HEK293 (cell line): ENCODE measurements at regions not wholly inside any gene's neighbourhood (a gene's known extent, or its start where the extent isn't known, plus 50 kb on each side); places are given as distances from the start of the nearest gene placed in this dataset.

ENCODE experiments used
- CTCF ChIA-PET: fragments of 350-600 bp; formaldehyde crosslinking; extraction: SDS; loops from one replicate; lab custom pipeline; 2021; ENCODE audit warnings: antibody characterized with exemption; lab: Yijun Ruan, JAX
- POLR2A ChIA-PET: fragments of 300-600 bp; formaldehyde crosslinking; extraction: SDS; loops from one replicate; lab custom pipeline; 2020; ENCODE audit warnings: antibody characterized with exemption, inconsistent platforms; lab: Yijun Ruan, JAX
- H3K27ac ChIP-seq: fragments of 200-500 bp; sonication (Bioruptor generic); 2 replicates; pipeline ENCODE4 v1.5.1; 2014; ENCODE audit warnings: low read depth, low read length, control low read depth, inconsistent platforms; ENCODE audit errors: extremely low read depth
- H3K36me3 ChIP-seq, 2 experiments: fragments of 200-500 bp in 1 of 2; sonication (Bioruptor generic) in 1 of 2; 1 replicate in 1 of 2; 2 replicates in 1 of 2; pipeline ENCODE4 v1.5.1; 2014 to 2017; ENCODE audit warnings: inconsistent platforms in 2 of 2, low read length in 2 of 2; ENCODE audit not compliant: control insufficient read depth in 2 of 2, insufficient read depth in 1 of 2
- H3K4me1 ChIP-seq: fragments of 200-500 bp; sonication (Bioruptor generic); 2 replicates; pipeline ENCODE4 v1.5.1; 2014; ENCODE audit warnings: mild to moderate bottlenecking, low read length, inconsistent platforms; ENCODE audit not compliant: control insufficient read depth, insufficient read depth
- H3K4me3 ChIP-seq: 2 replicates; pipeline ENCODE4 v1.5.1; 2011; ENCODE audit warnings: low read depth, mild to moderate bottlenecking, control low read depth, low read length, moderate library complexity
- H3K9me3 ChIP-seq: fragments of 200-500 bp; sonication (Bioruptor generic); 2 replicates; pipeline ENCODE4 v1.5.1; 2014; ENCODE audit warnings: low read depth, low read length, inconsistent platforms; ENCODE audit not compliant: control insufficient read depth, insufficient read depth
- EGR2 ChIP-seq: fragments of 450-650 bp; formaldehyde crosslinking; IDR thresholded peaks from 2 replicates; pipeline ENCODE4 v1.5.1; 2016; ENCODE audit warnings: low read depth, missing biosample characterization, missing genetic modification characterization
- HIC1 ChIP-seq: fragments of 450-650 bp; formaldehyde crosslinking; IDR thresholded peaks from 2 replicates; pipeline ENCODE4 v1.5.1; 2016; ENCODE audit warnings: missing biosample characterization, missing genetic modification characterization
- KLF10 ChIP-seq: fragments of 450-650 bp; IDR thresholded peaks from 2 replicates; pipeline ENCODE4 v1.5.1; 2018; ENCODE audit warnings: missing biosample characterization, mild to moderate bottlenecking, missing genetic modification characterization
- ZBTB10 ChIP-seq: fragments of 450-650 bp; formaldehyde crosslinking; IDR thresholded peaks from 2 replicates; pipeline ENCODE4 v1.5.1; 2016; ENCODE audit warnings: missing biosample characterization, missing genetic modification characterization
- ZBTB7A ChIP-seq: fragments of 450-650 bp; formaldehyde crosslinking; IDR thresholded peaks from 2 replicates; pipeline ENCODE4 v1.5.1; 2016; ENCODE audit warnings: low read depth, missing biosample characterization, missing genetic modification characterization
- ZFP37 ChIP-seq: fragments of 450-650 bp; formaldehyde crosslinking; IDR thresholded peaks from 2 replicates; pipeline ENCODE4 v1.5.1; 2016; ENCODE audit warnings: missing biosample characterization, missing genetic modification characterization
- ZNF157 ChIP-seq: fragments of 450-650 bp; formaldehyde crosslinking; IDR thresholded peaks from 2 replicates; pipeline ENCODE4 v1.5.1; 2016; ENCODE audit warnings: missing biosample characterization, missing genetic modification characterization
- ZNF2 ChIP-seq: fragments of 450-650 bp; formaldehyde crosslinking; IDR thresholded peaks from 2 replicates; pipeline ENCODE4 v1.5.1; 2016; ENCODE audit warnings: missing biosample characterization, missing genetic modification characterization
- ZNF274 ChIP-seq, 2 experiments: fragments of 200-500 bp in 1 of 2; fragments of 450-650 bp in 1 of 2; sonication (Bioruptor generic) in 1 of 2; formaldehyde crosslinking in 1 of 2; IDR thresholded peaks; 2 replicates each; pipeline versions ENCODE4 v1.5.1 to v1.6.1; 2014 to 2016; ENCODE audit warnings: borderline replicate concordance in 1 of 2, inconsistent platforms in 1 of 2, low read length in 1 of 2, missing biosample characterization in 1 of 2, missing genetic modification characterization in 1 of 2
- ZNF529 ChIP-seq: fragments of 450-650 bp; formaldehyde crosslinking; IDR thresholded peaks from 2 replicates; pipeline ENCODE4 v1.5.1; 2017; ENCODE audit warnings: missing genetic modification characterization, missing biosample characterization; ENCODE audit not compliant: insufficient replicate concordance
- ZNF548 ChIP-seq: fragments of 450-650 bp; formaldehyde crosslinking; IDR thresholded peaks from 2 replicates; pipeline ENCODE4 v1.5.1; 2016; ENCODE audit warnings: missing biosample characterization, missing genetic modification characterization
- ZNF843 ChIP-seq: fragments of 450-650 bp; formaldehyde crosslinking; IDR thresholded peaks from 2 replicates; pipeline ENCODE4 v1.5.1; 2016; ENCODE audit warnings: missing biosample characterization, missing genetic modification characterization
- TF ChIP-seq, protein P1 (sequence below): fragments of 450-650 bp; formaldehyde crosslinking; IDR thresholded peaks from 2 replicates; pipeline ENCODE4 v1.5.1; 2016; ENCODE audit warnings: missing biosample characterization, missing genetic modification characterization
- TF ChIP-seq, protein P2 (sequence below): fragments of 450-650 bp; formaldehyde crosslinking; IDR thresholded peaks from 2 replicates; pipeline ENCODE4 v1.5.1; 2016; ENCODE audit warnings: missing biosample characterization, missing genetic modification characterization, borderline replicate concordance

DNA sequence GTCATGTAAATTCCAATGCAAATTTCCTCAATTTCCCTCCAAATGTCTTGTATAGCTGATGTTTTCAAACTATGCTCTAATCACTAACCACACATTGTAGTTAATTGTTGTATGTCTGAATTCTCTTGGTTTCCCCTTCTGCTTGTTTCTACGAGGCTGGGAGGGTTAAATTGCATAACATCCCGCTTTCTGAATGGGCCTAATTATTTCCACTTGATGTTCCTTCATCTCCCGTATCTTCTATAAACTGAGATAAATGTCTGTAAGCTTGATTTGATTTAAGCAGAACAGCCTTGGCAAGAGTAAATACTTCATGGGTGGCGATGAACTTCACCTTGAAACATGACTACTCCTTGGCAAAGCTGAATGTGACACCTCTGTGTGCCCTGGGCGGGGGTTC lies 72.2 kb downstream of the SERINC2 start:
- CTCF ChIA-PET, result interaction anchor here (0.7 kb wide), 1 partner anchor 684 kb away, joined by 3 read pairs; no protein-coding TSS in a partner anchor
- no peaks in the 10 kb centered on the region for H3K36me3 ChIP-seq
- POLR2A ChIA-PET, result no interaction called here
- H3K9me3 ChIP-seq, result no peaks in the 10 kb centered on the region
- no peak for TF ChIP-seq ZNF157 (tag by site-specific recombination)
- no peak for TF ChIP-seq ZNF274 (IDR thresholded peaks at IDR 0.05; ENCODE audit: low read length)
- no peak for TF ChIP-seq ZNF274 (tag by site-specific recombination; IDR thresholded peaks at IDR 0.05; ENCODE audit: borderline replicate concordance)
- no peak for TF ChIP-seq ZBTB7A
- no peak for TF ChIP-seq KLF10 (tag by site-specific recombination)
- no peak for TF ChIP-seq ZFP37 (tag by site-specific recombination)
- no peak for TF ChIP-seq HIC1
- no peak for TF ChIP-seq ZNF2 (tag by site-specific recombination)
- no peak for TF ChIP-seq ZNF529 (tag by site-specific recombination)
- no peak for TF ChIP-seq ZNF548 (tag by site-specific recombination)
- TF ChIP-seq, protein P1, sequence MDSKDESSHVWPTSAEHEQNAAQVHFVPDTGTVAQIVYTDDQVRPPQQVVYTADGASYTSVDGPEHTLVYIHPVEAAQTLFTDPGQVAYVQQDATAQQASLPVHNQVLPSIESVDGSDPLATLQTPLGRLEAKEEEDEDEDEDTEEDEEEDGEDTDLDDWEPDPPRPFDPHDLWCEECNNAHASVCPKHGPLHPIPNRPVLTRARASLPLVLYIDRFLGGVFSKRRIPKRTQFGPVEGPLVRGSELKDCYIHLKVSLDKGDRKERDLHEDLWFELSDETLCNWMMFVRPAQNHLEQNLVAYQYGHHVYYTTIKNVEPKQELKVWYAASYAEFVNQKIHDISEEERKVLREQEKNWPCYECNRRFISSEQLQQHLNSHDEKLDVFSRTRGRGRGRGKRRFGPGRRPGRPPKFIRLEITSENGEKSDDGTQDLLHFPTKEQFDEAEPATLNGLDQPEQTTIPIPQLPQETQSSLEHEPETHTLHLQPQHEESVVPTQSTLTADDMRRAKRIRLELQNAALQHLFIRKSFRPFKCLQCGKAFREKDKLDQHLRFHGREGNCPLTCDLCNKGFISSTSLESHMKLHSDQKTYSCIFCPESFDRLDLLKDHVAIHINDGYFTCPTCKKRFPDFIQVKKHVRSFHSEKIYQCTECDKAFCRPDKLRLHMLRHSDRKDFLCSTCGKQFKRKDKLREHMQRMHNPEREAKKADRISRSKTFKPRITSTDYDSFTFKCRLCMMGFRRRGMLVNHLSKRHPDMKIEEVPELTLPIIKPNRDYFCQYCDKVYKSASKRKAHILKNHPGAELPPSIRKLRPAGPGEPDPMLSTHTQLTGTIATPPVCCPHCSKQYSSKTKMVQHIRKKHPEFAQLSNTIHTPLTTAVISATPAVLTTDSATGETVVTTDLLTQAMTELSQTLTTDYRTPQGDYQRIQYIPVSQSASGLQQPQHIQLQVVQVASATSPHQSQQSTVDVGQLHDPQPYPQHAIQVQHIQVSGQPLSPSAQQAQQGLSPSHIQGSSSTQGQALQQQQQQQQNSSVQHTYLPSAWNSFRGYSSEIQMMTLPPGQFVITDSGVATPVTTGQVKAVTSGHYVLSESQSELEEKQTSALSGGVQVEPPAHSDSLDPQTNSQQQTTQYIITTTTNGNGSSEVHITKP, result no peak
- TF ChIP-seq ZNF843 (tag by site-specific recombination), result no peak
- TF ChIP-seq, protein P2, sequence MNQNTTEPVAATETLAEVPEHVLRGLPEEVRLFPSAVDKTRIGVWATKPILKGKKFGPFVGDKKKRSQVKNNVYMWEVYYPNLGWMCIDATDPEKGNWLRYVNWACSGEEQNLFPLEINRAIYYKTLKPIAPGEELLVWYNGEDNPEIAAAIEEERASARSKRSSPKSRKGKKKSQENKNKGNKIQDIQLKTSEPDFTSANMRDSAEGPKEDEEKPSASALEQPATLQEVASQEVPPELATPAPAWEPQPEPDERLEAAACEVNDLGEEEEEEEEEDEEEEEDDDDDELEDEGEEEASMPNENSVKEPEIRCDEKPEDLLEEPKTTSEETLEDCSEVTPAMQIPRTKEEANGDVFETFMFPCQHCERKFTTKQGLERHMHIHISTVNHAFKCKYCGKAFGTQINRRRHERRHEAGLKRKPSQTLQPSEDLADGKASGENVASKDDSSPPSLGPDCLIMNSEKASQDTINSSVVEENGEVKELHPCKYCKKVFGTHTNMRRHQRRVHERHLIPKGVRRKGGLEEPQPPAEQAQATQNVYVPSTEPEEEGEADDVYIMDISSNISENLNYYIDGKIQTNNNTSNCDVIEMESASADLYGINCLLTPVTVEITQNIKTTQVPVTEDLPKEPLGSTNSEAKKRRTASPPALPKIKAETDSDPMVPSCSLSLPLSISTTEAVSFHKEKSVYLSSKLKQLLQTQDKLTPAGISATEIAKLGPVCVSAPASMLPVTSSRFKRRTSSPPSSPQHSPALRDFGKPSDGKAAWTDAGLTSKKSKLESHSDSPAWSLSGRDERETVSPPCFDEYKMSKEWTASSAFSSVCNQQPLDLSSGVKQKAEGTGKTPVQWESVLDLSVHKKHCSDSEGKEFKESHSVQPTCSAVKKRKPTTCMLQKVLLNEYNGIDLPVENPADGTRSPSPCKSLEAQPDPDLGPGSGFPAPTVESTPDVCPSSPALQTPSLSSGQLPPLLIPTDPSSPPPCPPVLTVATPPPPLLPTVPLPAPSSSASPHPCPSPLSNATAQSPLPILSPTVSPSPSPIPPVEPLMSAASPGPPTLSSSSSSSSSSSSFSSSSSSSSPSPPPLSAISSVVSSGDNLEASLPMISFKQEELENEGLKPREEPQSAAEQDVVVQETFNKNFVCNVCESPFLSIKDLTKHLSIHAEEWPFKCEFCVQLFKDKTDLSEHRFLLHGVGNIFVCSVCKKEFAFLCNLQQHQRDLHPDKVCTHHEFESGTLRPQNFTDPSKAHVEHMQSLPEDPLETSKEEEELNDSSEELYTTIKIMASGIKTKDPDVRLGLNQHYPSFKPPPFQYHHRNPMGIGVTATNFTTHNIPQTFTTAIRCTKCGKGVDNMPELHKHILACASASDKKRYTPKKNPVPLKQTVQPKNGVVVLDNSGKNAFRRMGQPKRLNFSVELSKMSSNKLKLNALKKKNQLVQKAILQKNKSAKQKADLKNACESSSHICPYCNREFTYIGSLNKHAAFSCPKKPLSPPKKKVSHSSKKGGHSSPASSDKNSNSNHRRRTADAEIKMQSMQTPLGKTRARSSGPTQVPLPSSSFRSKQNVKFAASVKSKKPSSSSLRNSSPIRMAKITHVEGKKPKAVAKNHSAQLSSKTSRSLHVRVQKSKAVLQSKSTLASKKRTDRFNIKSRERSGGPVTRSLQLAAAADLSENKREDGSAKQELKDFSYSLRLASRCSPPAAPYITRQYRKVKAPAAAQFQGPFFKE (tag by site-specific recombination), result no peak
- TF ChIP-seq EGR2 (tag by site-specific recombination), result no peak
- TF ChIP-seq ZBTB10, result no peak
- H3K4me3 ChIP-seq, result no peak overlapping the region
- no peaks in the 10 kb centered on the region for H3K4me1 ChIP-seq
- H3K27ac ChIP-seq, result no peak overlapping the region
